IPS DF 19.7 (cell line): ENCODE measurements at regions not wholly inside any gene's neighbourhood (a gene's known extent, or its start where the extent isn't known, plus 50 kb on each side); places are given as distances from the start of the nearest gene placed in this dataset.

Experiments used
- DNase-seq: peaks from one replicate; pipeline ENCODE4 v3.0.0-alpha.2; 2013; ENCODE audit warnings: low read depth, low spot score

GRCh38 chrX:22325096-22325495 is 52.4 kb downstream of the CBLL2 start:
- no peak for DNase-seq

- no peak for DNase-seq
These were observed 57.1 kb downstream of the CBLL2 start for GRCh38 chrX:22329783-22330182.

GRCh38 chrX:22338740-22339139 is 66.0 kb downstream of the CBLL2 start:
- DNase-seq, result no peak

- DNase-seq, result no peak
These were observed 66.7 kb downstream of the CBLL2 start for GRCh38 chrX:22339459-22339858.

GRCh38 chrX:22340022-22340616 is 67.4 kb downstream of the CBLL2 start:
- no peak for DNase-seq

- DNase-seq, result no peak
These were observed 70.5 kb downstream of the CBLL2 start for GRCh38 chrX:22343192-22343591.

GRCh38 chrX:22345884-22346283 is 73.2 kb downstream of the CBLL2 start:
- DNase-seq, result no peak

- no peak for DNase-seq
These were observed 74.8 kb downstream of the CBLL2 start for GRCh38 chrX:22347491-22347890.

GRCh38 chrX:22349116-22349515 is 76.4 kb downstream of the CBLL2 start:
- no peak for DNase-seq

- no peak for DNase-seq
These were observed 78.4 kb downstream of the CBLL2 start for GRCh38 chrX:22351076-22351475.

GRCh38 chrX:22351966-22352365 is 79.3 kb downstream of the CBLL2 start:
- no peak for DNase-seq

- no peak for DNase-seq
These were observed 84.9 kb downstream of the CBLL2 start for GRCh38 chrX:22357621-22358020.

- DNase-seq, result no peak
These were observed 87.4 kb downstream of the CBLL2 start for GRCh38 chrX:22360129-22360528.

- DNase-seq, result no peak
These were observed 92.7 kb downstream of the CBLL2 start for GRCh38 chrX:22365460-22365859.

GRCh38 chrX:22366166-22366702 is 93.5 kb downstream of the CBLL2 start:
- no peak for DNase-seq

- no peak for DNase-seq
These were observed 94.2 kb downstream of the CBLL2 start for GRCh38 chrX:22366906-22367305.

- no peak for DNase-seq
These were observed 100.4 kb downstream of the CBLL2 start for GRCh38 chrX:22373094-22373493.

- no peak for DNase-seq
These were observed 101.1 kb downstream of the CBLL2 start for GRCh38 chrX:22373766-22374165.

- no peak for DNase-seq
These were observed 103.7 kb downstream of the CBLL2 start for GRCh38 chrX:22376369-22376768.

- DNase-seq, result no peak
These were observed 105.6 kb downstream of the CBLL2 start for GRCh38 chrX:22378296-22378695.

GRCh38 chrX:22383988-22384387 is 111.3 kb downstream of the CBLL2 start:
- no peak for DNase-seq

- no peak for DNase-seq
These were observed 117.0 kb downstream of the CBLL2 start for GRCh38 chrX:22389556-22390179.

GRCh38 chrX:22392133-22392948 is 119.6 kb downstream of the CBLL2 start:
- DNase-seq, result no peak
